ENCODE measurements at regions not wholly inside any gene's neighbourhood (a gene's known extent, or its start where the extent isn't known, plus 50 kb on each side); places are given as distances from the start of the nearest gene placed in this dataset.

- Mint-ChIP-seq H3K27me3 (no peaks in the 10 kb centered on the region), H3K36me3 (ENCODE audit: low read depth) (no peaks in the 10 kb centered on the region), H3K4me3 (no peak overlapping the region), H3K4me1 (ENCODE audit: low read depth) (no peaks in the 10 kb centered on the region), H3K9me3 (no peaks in the 10 kb centered on the region), H3K27ac (no peak overlapping the region)
- H3K36me3 ChIP-seq (ENCODE audit: insufficient read depth, low read length): no peaks in the 10 kb centered on the region
- TF ChIP-seq CTCF (IDR thresholded peaks at IDR 0.05): no peak
- POLR2A ChIA-PET: no interaction called here
- CTCF ChIA-PET: no interaction called here
- no peaks in the 10 kb centered on the region for H3K27me3 ChIP-seq (ENCODE audit: control insufficient read depth in 1 of 2, insufficient read depth in 2 of 2, low read length in 2 of 2)
- no peaks in the 10 kb centered on the region for H3K4me1 ChIP-seq (ENCODE audit: insufficient read depth, low read length)
- no peak for ATAC-seq (ENCODE audit: poor library complexity)
- DNase-seq: no peak
- no peaks in the 10 kb centered on the region for H3K9me3 ChIP-seq (ENCODE audit: control insufficient read depth in 1 of 2, insufficient read depth in 1 of 2, low read length in 2 of 2)
- intact Hi-C loops (cut with DNase I, micrococcal nuclease): no loop called here
- H3K27ac ChIP-seq (ENCODE audit: low read depth in 1 of 2, low read length in 2 of 2): no peak overlapping the region
- no peak overlapping the region for H3K4me3 ChIP-seq (ENCODE audit: low read length)
These were observed 296.7 kb downstream of the HINT1 start for GRCh38 chr5:130868186-130868840.

DNA sequence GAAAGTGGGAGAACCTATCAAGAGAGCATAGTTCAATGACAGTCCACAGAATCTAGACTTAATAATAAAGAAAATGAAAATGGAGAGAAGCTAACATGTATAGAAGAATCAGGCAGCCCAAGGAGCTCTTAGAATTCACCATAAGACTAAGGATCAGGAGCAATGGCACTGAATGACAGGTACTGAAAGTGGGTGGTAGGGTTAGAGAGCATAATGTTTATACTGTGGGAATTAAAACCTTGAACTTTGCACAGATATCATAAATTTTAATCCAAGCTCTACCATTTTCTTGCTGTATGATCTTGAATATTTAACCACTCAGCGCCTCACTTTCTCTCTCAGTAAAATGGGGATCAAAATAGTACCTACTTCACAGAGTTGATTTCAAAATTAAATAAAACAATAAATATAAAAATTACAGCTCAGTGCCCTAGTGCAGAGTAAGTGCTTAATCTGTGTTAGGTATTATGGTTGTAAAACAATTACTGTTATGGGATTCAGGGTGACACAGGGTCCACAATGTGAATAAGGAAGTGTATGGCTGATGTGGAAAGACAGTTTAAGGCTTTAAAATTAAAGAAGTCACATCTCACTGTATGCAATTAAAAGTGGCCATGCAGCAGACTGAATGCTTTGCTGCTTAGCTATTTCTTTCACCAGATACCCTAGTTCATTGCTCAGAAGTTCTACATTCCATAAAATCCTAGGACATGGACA is 319.8 kb downstream of the HINT1 start:
- CTCF ChIA-PET: interaction anchor here (1.0 kb wide), 1 partner anchor 8 kb away, joined by 3 read pairs; no protein-coding TSS in a partner anchor

More for the DNA sequence above, 319.8 kb downstream of the HINT1 start:
- intact Hi-C loops (cut with DNase I, micrococcal nuclease): no loop called here
- H3K4me1 ChIP-seq (ENCODE audit: insufficient read depth, low read length): no peaks in the 10 kb centered on the region
- peaks cover 5% of the 10 kb centered on the region for H3K36me3 Mint-ChIP-seq (ENCODE audit: low read depth)
- ATAC-seq (ENCODE audit: poor library complexity) (no peak), DNase-seq (no peak)
- no peak overlapping the region for H3K4me3 ChIP-seq (ENCODE audit: low read length)
- H3K4me1 Mint-ChIP-seq (ENCODE audit: low read depth): no peaks in the 10 kb centered on the region
- POLR2A ChIA-PET: no interaction called here
- no peaks in the 10 kb centered on the region for H3K36me3 ChIP-seq (ENCODE audit: insufficient read depth, low read length)
- H3K9me3 Mint-ChIP-seq: peaks cover 6% of the 10 kb centered on the region
- H3K27me3 ChIP-seq (ENCODE audit: control insufficient read depth in 1 of 2, insufficient read depth in 2 of 2, low read length in 2 of 2): peaks cover 4 to 14% of the 10 kb centered on the region in 2 experiments
- H3K27ac ChIP-seq (ENCODE audit: low read depth in 1 of 2, low read length in 2 of 2): no peak overlapping the region
- no peaks in the 10 kb centered on the region for H3K9me3 ChIP-seq (ENCODE audit: control insufficient read depth in 1 of 2, insufficient read depth in 1 of 2, low read length in 2 of 2)
- TF ChIP-seq CTCF (IDR thresholded peaks at IDR 0.05): no peak
- no peak overlapping the region for H3K4me3 Mint-ChIP-seq
- H3K27ac Mint-ChIP-seq: no peak overlapping the region
- peaks cover 44% of the 10 kb centered on the region for H3K27me3 Mint-ChIP-seq
